ENCODE measurements at regions not wholly inside any gene's neighbourhood (a gene's known extent, or its start where the extent isn't known, plus 50 kb on each side); places are given as distances from the start of the nearest gene placed in this dataset.

DNA sequence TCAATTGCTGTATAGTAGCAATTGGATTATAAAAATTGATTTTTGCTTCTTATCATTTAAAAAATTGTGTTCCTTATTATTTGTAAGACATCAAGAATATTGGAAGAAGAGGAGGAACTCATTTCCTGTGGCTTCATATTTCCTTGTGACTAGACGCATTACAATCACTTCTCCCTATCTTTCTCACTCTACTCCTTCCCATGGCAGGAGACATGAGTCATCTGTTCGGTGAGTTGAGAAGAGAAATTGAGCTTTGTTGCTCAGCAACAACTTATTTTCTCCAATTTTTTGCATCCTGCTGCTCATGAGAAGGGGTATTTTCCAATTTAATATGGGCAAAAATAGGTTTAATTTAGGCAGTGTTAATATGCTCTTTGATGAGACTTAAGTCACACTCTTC lies 1783.9 kb downstream of the SUCLG1 start:
- no peak for TF ChIP-seq CTCF (IDR thresholded peaks at IDR 0.05)
- no peak for TF ChIP-seq POLR2A (IDR thresholded peaks at IDR 0.05)

Measured in breast epithelium (tissue), 3 donors.